ENCODE measurements at regions not wholly inside any gene's neighbourhood (a gene's known extent, or its start where the extent isn't known, plus 50 kb on each side); places are given as distances from the start of the nearest gene placed in this dataset.
"Not testable (repeated sequence)": the region's sequence is repeated elsewhere in the genome, so short reads cannot be mapped to it uniquely, and the experiment has no call there.

GRCh38 chrX:92081250-92081649 lies 302.1 kb downstream of the PCDH11X start:
- not testable (repeated sequence) for H3K36me3 Mint-ChIP-seq (ENCODE audit: low read depth); H3K27ac Mint-ChIP-seq; H3K9me3 Mint-ChIP-seq; H3K4me3 Mint-ChIP-seq; H3K27me3 Mint-ChIP-seq (ENCODE audit: low read depth); H3K4me1 Mint-ChIP-seq

GRCh38 chrX:92090756-92091155 lies 311.6 kb downstream of the PCDH11X start:
- H3K4me3 Mint-ChIP-seq; H3K9me3 Mint-ChIP-seq; H3K27me3 Mint-ChIP-seq (ENCODE audit: low read depth); H3K4me1 Mint-ChIP-seq; H3K27ac Mint-ChIP-seq; H3K36me3 Mint-ChIP-seq (ENCODE audit: low read depth): not testable (repeated sequence)

- H3K36me3 Mint-ChIP-seq (ENCODE audit: low read depth); H3K9me3 Mint-ChIP-seq; H3K4me1 Mint-ChIP-seq; H3K27ac Mint-ChIP-seq; H3K4me3 Mint-ChIP-seq: not testable (repeated sequence)
- H3K27me3 Mint-ChIP-seq (ENCODE audit: low read depth), result peaks cover 25% of the 10 kb centered on the region
These were observed 319.0 kb downstream of the PCDH11X start for GRCh38 chrX:92098136-92098535.

DNA sequence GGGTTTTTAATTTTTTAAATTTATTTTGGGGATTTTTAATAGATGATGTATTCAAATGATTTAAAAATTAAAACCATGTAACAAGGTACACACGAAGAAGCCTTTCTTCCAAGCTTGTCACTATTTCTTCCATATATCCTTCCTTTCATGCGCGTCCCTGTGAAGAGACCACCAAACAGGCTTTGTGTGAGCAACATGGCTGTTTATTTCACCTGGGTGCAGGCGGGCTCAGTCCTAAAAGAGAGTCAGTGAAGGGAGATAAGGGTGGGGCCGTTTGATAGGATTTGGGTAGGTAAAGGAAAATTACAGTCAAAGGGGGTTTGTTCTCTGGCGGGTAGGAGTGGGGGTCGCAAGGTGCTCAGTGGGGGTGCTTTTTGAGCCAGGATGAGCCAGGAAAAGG lies 320.9 kb downstream of the PCDH11X start:
- H3K4me1 Mint-ChIP-seq; H3K9me3 Mint-ChIP-seq; H3K36me3 Mint-ChIP-seq (ENCODE audit: low read depth); H3K27ac Mint-ChIP-seq; H3K4me3 Mint-ChIP-seq: not testable (repeated sequence)
- peaks cover 44% of the 10 kb centered on the region for H3K27me3 Mint-ChIP-seq (ENCODE audit: low read depth)

DNA sequence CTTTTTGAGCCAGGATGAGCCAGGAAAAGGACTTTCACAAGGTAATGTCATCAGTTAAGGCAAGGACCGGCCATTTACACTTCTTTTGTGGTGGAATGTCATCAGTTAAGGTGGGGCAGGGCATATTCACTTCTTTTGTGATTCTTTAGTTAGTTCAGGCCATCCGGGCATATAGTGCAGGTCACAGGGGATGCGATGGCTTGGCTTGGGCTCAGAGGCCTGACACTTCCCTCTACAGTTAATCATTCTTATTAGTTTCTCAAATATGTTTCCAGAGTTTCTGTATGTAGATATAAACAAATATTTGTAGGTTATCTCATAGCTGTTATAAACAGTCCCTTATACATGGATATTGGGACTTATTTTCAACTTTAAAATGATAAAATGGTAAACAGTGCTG lies 326.5 kb downstream of the PCDH11X start:
- not testable (repeated sequence) for H3K9me3 Mint-ChIP-seq

GRCh38 chrX:92106671-92107070 lies 327.5 kb downstream of the PCDH11X start:
- peaks cover 50% of the 10 kb centered on the region for H3K27me3 Mint-ChIP-seq (ENCODE audit: low read depth)
- H3K9me3 Mint-ChIP-seq; H3K36me3 Mint-ChIP-seq (ENCODE audit: low read depth): not testable (repeated sequence)

More for the DNA sequence above, 326.5 kb downstream of the PCDH11X start:
- H3K27me3 Mint-ChIP-seq (ENCODE audit: low read depth), result peaks cover 57% of the 10 kb centered on the region
- not testable (repeated sequence) for H3K27ac Mint-ChIP-seq; H3K4me3 Mint-ChIP-seq; H3K4me1 Mint-ChIP-seq; H3K36me3 Mint-ChIP-seq (ENCODE audit: low read depth)

DNA sequence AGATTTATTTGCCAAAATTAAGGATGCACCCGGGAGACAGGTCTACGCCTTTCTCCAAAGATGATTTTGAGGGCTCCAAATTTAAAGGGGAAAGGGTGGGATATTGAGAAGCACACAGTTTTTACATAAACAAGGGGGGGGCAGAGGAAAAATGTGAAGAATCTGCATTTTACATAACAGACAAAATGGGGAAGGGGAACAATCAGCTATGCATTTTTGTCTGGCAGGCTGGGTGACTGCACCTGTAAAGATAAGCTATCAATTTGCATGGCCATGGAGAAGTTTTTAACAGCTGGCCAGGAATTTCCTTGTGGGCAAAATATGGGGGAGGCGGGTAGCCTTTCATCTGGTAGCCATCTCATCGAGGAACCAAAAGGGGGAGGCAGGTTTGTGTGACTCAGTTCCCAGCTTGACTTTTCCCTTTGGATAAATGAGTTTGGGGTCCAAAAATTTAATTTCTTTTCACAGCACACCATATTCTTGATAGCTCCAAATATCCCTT lies 331.3 kb downstream of the PCDH11X start:
- H3K4me3 Mint-ChIP-seq; H3K4me1 Mint-ChIP-seq; H3K36me3 Mint-ChIP-seq (ENCODE audit: low read depth); H3K9me3 Mint-ChIP-seq; H3K27ac Mint-ChIP-seq: not testable (repeated sequence)
- H3K27me3 Mint-ChIP-seq (ENCODE audit: low read depth), result peaks cover 12% of the 10 kb centered on the region

More at GRCh38 chrX:92106671-92107070, 327.5 kb downstream of the PCDH11X start:
- H3K4me1 Mint-ChIP-seq, H3K4me3 Mint-ChIP-seq, H3K27ac Mint-ChIP-seq: not testable (repeated sequence)

DNA sequence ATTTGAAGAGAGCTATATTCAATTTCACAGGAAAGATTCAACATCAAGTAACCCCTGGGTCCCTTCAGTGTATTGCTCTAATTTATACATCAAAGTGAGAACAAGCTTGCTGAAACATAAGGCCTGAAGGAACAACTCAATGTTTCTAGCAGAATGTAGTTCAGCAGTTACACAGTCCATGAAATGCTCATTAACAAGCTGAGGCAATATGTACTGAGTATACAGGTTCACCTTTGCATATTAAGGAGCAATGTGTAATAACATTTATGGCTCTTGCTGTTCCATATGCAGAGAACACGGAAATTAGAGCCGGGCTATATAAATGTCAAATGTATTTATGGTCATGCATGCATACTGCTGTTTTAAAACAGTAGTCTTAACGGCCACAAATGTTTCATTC lies 338.5 kb downstream of the PCDH11X start:
- H3K27me3 Mint-ChIP-seq (ENCODE audit: low read depth); H3K4me1 Mint-ChIP-seq; H3K27ac Mint-ChIP-seq; H3K36me3 Mint-ChIP-seq (ENCODE audit: low read depth); H3K9me3 Mint-ChIP-seq; H3K4me3 Mint-ChIP-seq: not testable (repeated sequence)

GRCh38 chrX:92163035-92163434 lies 383.9 kb downstream of the PCDH11X start:
- not testable (repeated sequence) for H3K27me3 Mint-ChIP-seq (ENCODE audit: low read depth); H3K4me1 Mint-ChIP-seq; H3K36me3 Mint-ChIP-seq (ENCODE audit: low read depth); H3K9me3 Mint-ChIP-seq; H3K4me3 Mint-ChIP-seq; H3K27ac Mint-ChIP-seq

GRCh38 chrX:92209936-92210335 lies 430.8 kb downstream of the PCDH11X start:
- Mint-ChIP-seq H3K27ac (no peak overlapping the region), H3K9me3 (peaks cover 11% of the 10 kb centered on the region), H3K36me3 (ENCODE audit: low read depth) (peaks cover 7% of the 10 kb centered on the region), H3K27me3 (ENCODE audit: low read depth) (no peaks in the 10 kb centered on the region), H3K4me3 (no peak overlapping the region), H3K4me1 (no peaks in the 10 kb centered on the region)
- TF ChIP-seq CTCF (IDR thresholded peaks at IDR 0.05; ENCODE audit: unreplicated experiment in 3 of 3), result no peak

- peaks cover 7% of the 10 kb centered on the region for H3K36me3 Mint-ChIP-seq (ENCODE audit: low read depth)
- H3K4me3 Mint-ChIP-seq, result no peak overlapping the region
- no peaks in the 10 kb centered on the region for H3K4me1 Mint-ChIP-seq
- no peak for TF ChIP-seq CTCF (IDR thresholded peaks at IDR 0.05; ENCODE audit: unreplicated experiment in 3 of 3)
- no peaks in the 10 kb centered on the region for H3K27me3 Mint-ChIP-seq (ENCODE audit: low read depth)
- no peak overlapping the region for H3K27ac Mint-ChIP-seq
- peaks cover 14% of the 10 kb centered on the region for H3K9me3 Mint-ChIP-seq
These were observed 434.6 kb downstream of the PCDH11X start for GRCh38 chrX:92213786-92214185.

- not testable (repeated sequence) for H3K27me3 Mint-ChIP-seq (ENCODE audit: low read depth); H3K36me3 Mint-ChIP-seq (ENCODE audit: low read depth); H3K4me3 Mint-ChIP-seq
These were observed 435.8 kb downstream of the PCDH11X start for GRCh38 chrX:92215011-92215410.

More at GRCh38 chrX:92215011-92215410, 435.8 kb downstream of the PCDH11X start:
- not testable (repeated sequence) for H3K27ac Mint-ChIP-seq, H3K4me1 Mint-ChIP-seq
- H3K9me3 Mint-ChIP-seq, result peaks cover 14% of the 10 kb centered on the region

Data from nephron (organoid).